ENCODE measurements at regions not wholly inside any gene's neighbourhood (a gene's known extent, or its start where the extent isn't known, plus 50 kb on each side); places are given as distances from the start of the nearest gene placed in this dataset.
"Not testable (repeated sequence)": the region's sequence is repeated elsewhere in the genome, so short reads cannot be mapped to it uniquely, and the experiment has no call there.

DNA sequence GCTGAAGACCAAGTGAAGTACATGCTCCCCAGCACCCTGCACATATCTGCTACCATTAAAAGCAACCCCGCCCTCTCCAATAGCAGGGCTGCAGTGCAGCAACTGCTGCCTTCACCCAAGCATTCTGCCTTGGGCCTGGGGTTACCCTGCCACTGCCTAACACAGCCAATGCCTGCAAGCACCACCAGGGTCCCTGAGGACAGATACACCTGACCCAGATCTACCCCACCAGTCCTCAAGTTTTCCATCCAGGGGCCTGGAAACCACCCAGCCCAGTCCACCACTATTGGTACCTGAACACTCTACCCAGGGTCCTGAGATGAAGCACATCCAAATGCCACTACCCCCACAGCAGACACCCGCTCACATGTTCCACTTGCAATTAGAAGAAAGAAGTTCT is 181.1 kb upstream of the RBBP8 start:
- H3K27me3 ChIP-seq (ENCODE audit: insufficient read depth in 3 of 3, low read length in 2 of 3), result no peaks in the 10 kb centered on the region
- TF ChIP-seq, protein P1, sequence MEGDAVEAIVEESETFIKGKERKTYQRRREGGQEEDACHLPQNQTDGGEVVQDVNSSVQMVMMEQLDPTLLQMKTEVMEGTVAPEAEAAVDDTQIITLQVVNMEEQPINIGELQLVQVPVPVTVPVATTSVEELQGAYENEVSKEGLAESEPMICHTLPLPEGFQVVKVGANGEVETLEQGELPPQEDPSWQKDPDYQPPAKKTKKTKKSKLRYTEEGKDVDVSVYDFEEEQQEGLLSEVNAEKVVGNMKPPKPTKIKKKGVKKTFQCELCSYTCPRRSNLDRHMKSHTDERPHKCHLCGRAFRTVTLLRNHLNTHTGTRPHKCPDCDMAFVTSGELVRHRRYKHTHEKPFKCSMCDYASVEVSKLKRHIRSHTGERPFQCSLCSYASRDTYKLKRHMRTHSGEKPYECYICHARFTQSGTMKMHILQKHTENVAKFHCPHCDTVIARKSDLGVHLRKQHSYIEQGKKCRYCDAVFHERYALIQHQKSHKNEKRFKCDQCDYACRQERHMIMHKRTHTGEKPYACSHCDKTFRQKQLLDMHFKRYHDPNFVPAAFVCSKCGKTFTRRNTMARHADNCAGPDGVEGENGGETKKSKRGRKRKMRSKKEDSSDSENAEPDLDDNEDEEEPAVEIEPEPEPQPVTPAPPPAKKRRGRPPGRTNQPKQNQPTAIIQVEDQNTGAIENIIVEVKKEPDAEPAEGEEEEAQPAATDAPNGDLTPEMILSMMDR (IDR thresholded peaks at IDR 0.05), result no peak
- H3K4me3 ChIP-seq, result no peak overlapping the region
- WGBS, 3 donors, result 85 to 89% (median 88%) methylated on average over 2 of the region's 2 CpGs
- ATAC-seq (no peak), DNase-seq (no peak)
- intact Hi-C loops (cut with DNase I), result no loop called here
- H3K4me1 ChIP-seq, result no peaks in the 10 kb centered on the region
- no peak overlapping the region for H3K27ac ChIP-seq
- no peaks in the 10 kb centered on the region for H3K36me3 ChIP-seq (ENCODE audit: insufficient read depth in 1 of 2, low read depth in 1 of 2)
- no peaks in the 10 kb centered on the region for H3K9me3 ChIP-seq

DNA sequence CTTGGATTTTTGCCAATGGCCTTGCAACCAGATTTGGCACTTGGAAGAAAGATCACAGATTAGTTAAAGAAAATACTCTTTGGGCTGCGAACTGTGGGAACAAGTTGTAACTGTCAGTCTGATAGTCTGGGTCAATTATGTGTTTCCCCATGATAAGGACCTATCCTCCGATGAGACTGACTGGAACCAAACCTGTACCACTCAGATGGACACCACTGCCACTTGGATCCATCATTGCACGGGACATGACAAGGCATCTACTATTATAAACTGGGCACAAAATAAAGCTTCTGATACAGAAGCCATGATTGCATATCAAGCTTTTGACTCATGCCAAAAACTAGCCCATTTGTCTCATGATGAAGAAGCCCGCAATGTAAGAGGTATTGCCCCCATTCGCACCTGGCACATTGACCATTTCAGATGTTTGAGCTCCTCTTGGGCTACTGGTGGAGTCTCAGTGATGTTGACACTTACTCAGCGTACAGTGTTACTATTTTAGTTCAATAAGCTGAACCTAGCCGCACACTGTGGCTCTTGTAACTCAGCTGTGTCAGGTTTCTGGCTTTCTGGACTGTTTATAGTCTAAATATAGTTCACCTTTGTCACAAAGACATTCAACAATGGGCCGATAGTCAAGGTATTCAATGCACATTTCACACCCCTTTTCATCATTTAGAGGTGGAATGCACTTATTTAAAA is 179.8 kb upstream of the RBBP8 start:
- H3K4me1 ChIP-seq, result no peaks in the 10 kb centered on the region
- no peaks in the 10 kb centered on the region for H3K36me3 ChIP-seq (ENCODE audit: insufficient read depth in 1 of 2, low read depth in 1 of 2)
- H3K4me3 ChIP-seq, result no peak overlapping the region
- DNase-seq, result no peak
- TF ChIP-seq, protein P1 (IDR thresholded peaks at IDR 0.05), result no peak
- peak; percentile 90 to 95 (median 94) for ATAC-seq
- H3K9me3 ChIP-seq, result no peaks in the 10 kb centered on the region
- H3K27ac ChIP-seq, result no peak overlapping the region
- H3K27me3 ChIP-seq (ENCODE audit: insufficient read depth in 3 of 3, low read length in 2 of 3), result no peaks in the 10 kb centered on the region
- intact Hi-C loops (cut with DNase I), result no loop called here
- 61 to 77% (median 61%) methylated on average over 8 of the region's 8 CpGs for WGBS, 3 donors

DNA sequence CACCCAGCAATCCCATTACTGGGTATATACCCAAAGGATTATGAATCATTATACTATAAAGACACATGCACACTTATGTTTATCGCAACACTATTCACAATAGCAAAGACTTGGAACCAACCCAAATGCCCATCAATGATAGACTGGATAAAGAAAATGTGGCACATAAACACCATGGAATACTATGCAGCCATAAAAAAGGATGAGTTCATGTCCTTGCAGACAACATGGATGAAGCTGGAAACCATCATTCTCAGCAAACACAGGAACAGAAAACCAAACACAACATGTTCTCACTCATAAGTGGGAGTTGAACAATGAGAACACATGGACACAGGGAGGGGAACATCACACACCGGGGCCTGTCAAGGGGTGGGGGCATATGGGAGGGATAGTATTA is 169.1 kb upstream of the RBBP8 start:
- H3K4me1 ChIP-seq; H3K27me3 ChIP-seq (ENCODE audit: insufficient read depth in 3 of 3, low read length in 2 of 3); H3K36me3 ChIP-seq (ENCODE audit: insufficient read depth in 1 of 2, low read depth in 1 of 2); H3K27ac ChIP-seq; DNase-seq; H3K9me3 ChIP-seq; intact Hi-C loops (cut with DNase I); H3K4me3 ChIP-seq; ATAC-seq: not testable (repeated sequence)
- WGBS, 3 donors, result 94 to 100% (median 95%) methylated on average over 2 of the region's 2 CpGs

DNA sequence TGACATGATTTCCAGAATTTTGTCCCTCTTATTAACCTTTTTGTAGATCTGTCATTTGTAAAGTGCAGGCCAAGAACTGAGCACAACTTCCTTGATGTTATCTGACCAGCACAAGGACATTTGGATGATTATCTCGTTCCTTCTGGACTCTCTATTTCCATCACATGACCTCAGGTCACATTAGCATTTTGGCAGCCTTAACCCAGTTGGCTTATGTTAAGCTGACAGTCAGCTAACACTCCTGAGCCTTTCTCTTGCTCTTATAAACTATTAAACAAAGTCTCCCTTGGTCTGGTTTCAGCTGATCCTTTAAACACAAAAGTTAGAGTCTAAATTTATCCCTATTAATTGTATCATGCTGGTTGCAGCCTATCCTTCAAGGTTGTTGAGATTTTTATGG is 167.2 kb upstream of the RBBP8 start:
- H3K4me3 ChIP-seq, result no peak overlapping the region
- no peaks in the 10 kb centered on the region for H3K4me1 ChIP-seq
- no peak for ATAC-seq
- H3K27ac ChIP-seq, result no peak overlapping the region
- 0 to 6% (median 6%) methylated on average over 1 of the region's 1 CpG for WGBS, 3 donors
- peaks cover 5% of the 10 kb centered on the region for H3K9me3 ChIP-seq
- no peaks in the 10 kb centered on the region for H3K36me3 ChIP-seq (ENCODE audit: insufficient read depth in 1 of 2, low read depth in 1 of 2)
- intact Hi-C loops (cut with DNase I), result no loop called here
- TF ChIP-seq, protein P1 (IDR thresholded peaks at IDR 0.05), result no peak
- DNase-seq, result no peak
- no peaks in the 10 kb centered on the region for H3K27me3 ChIP-seq (ENCODE audit: insufficient read depth in 3 of 3, low read length in 2 of 3)

DNA sequence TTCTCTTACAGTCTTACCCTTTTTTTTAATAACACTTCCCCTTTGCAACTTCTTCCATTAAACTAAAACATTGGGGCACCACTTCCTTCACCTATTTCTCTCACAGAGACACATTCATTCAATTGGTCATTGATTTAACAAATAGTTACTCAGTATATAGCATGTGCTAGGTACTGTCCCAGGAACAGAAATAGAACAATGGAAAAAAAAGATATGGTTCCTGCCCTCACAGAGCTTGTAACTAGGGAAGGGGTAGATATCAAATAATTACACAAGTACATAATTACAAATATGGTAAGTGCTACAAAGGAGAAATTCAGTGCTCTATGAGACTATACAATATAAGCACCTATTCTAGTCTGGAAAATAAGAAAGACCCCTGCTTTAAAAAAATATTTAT is 165.5 kb upstream of the RBBP8 start:
- Histone ChIP-seq H3K4me3 (no peak overlapping the region), H3K9me3 (peaks cover 9% of the 10 kb centered on the region), H3K27me3 (ENCODE audit: insufficient read depth in 3 of 3, low read length in 2 of 3) (no peaks in the 10 kb centered on the region), H3K36me3 (ENCODE audit: insufficient read depth in 1 of 2, low read depth in 1 of 2) (no peaks in the 10 kb centered on the region), H3K4me1 (no peaks in the 10 kb centered on the region), H3K27ac (no peak overlapping the region)
- TF ChIP-seq, protein P1 (IDR thresholded peaks at IDR 0.05), result no peak
- ATAC-seq, result no peak
- intact Hi-C loops (cut with DNase I), result no loop called here
- no peak for DNase-seq

All from psoas muscle (tissue), 7 donors.